ENCODE measurements at regions not wholly inside any gene's neighbourhood (a gene's known extent, or its start where the extent isn't known, plus 50 kb on each side); places are given as distances from the start of the nearest gene placed in this dataset.
"Not testable (repeated sequence)": the region's sequence is repeated elsewhere in the genome, so short reads cannot be mapped to it uniquely, and the experiment has no call there.

DNA sequence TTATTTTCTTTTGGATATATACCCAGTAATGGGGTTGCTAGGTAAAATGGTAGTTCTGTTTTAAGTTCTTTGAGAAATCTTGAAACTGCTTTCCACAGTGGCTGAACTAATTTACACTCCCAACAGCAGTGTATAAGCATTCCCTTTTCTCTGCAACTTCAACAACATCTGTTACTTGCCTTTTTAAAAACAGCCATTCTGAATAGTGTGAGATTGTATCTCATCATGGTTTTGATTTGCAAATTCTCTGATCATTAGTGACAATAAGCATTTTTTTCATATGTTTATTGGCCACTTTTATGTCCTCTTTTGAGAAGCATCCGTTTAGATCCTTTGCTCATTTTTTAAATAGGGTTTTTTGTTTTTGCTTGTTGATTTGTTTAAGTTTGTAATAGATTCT lies 291.3 kb upstream of the COL3A1 start:
- no peaks in the 10 kb centered on the region for H3K4me1 Mint-ChIP-seq
- DNase-seq (no peak), ATAC-seq (no peak)
- CTCF ChIA-PET = no interaction called here
- no peak overlapping the region for H3K4me3 Mint-ChIP-seq
- no peaks in the 10 kb centered on the region for H3K27me3 Mint-ChIP-seq
- no peaks in the 10 kb centered on the region for H3K36me3 Mint-ChIP-seq
- H3K27ac Mint-ChIP-seq = no peak overlapping the region
- peaks cover 6% of the 10 kb centered on the region for H3K9me3 Mint-ChIP-seq (ENCODE audit: low read depth)

DNA sequence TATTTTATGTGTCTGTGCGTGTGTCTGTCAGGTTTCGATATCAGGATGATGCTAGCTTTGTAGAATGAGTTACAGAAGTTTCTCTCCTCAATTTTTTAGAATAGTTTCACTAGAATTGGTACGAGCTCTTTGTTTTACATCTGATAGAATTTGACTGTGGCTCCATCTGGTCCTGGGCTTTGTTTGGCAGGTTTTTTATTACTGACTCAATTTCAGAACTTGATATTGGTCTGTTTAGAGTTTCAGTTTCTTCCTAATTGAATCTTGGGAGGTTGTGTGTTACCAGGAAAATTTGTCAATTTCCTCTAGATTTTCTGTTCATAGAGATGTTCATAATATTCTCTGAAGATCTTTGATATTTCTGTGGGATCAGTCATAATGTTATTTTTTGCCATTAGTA lies 289.4 kb upstream of the COL3A1 start:
- CTCF ChIA-PET = no interaction called here
- Mint-ChIP-seq H3K27me3 (no peaks in the 10 kb centered on the region), H3K36me3 (no peaks in the 10 kb centered on the region), H3K9me3 (ENCODE audit: low read depth) (peaks cover 6% of the 10 kb centered on the region), H3K4me1 (no peaks in the 10 kb centered on the region), H3K4me3 (no peak overlapping the region), H3K27ac (no peak overlapping the region)
- DNase-seq (no peak), ATAC-seq (no peak)

DNA sequence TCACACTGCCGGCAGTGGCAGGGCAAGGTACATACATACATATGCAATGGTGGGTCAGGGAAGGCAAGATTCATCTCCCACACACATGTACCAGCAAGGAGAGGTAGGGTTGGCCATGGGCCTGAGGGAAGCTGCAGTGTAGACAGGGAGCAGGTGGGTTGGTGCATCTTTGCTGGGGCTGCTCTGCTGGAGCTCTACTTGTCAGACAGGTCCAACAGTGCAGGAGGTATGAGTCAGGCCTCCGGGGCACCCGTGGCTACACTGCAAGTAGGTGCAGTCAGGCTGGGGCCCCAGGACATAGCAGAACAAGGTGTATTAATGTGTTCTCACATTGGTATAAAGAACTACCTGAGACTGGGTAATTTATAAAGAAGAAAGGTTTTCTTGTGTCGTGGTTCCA lies 281.1 kb upstream of the COL3A1 start:
- H3K36me3 Mint-ChIP-seq = no peaks in the 10 kb centered on the region
- H3K27ac Mint-ChIP-seq = no peak overlapping the region
- DNase-seq = no peak
- CTCF ChIA-PET = no interaction called here
- H3K27me3 Mint-ChIP-seq = no peaks in the 10 kb centered on the region
- H3K9me3 Mint-ChIP-seq (ENCODE audit: low read depth) = peaks cover 5% of the 10 kb centered on the region
- no peak for ATAC-seq
- H3K4me1 Mint-ChIP-seq = no peaks in the 10 kb centered on the region
- H3K4me3 Mint-ChIP-seq = no peak overlapping the region

DNA sequence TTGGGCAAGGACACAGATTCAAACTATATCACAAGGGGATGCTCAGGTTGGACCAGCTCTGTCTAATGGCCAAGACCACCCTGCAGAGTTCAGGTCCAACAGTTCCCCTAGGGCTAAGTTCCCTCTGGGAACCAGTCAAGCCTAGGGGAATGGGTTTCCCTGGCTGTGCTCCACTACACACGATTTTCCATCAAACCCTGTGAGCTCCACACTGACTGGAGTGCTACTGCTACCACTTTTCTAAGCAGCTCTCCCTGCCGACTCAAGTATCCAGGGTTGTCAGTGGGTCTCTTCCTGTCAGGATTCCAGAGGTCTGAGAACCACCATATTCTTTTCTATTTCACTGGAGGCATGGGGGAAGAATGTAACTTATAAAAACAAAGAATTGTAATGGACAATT lies 280.4 kb upstream of the COL3A1 start:
- no peak overlapping the region for H3K4me3 Mint-ChIP-seq
- H3K9me3 Mint-ChIP-seq (ENCODE audit: low read depth) = peaks cover 5% of the 10 kb centered on the region
- no peak overlapping the region for H3K27ac Mint-ChIP-seq
- H3K27me3 Mint-ChIP-seq = no peaks in the 10 kb centered on the region
- no peaks in the 10 kb centered on the region for H3K4me1 Mint-ChIP-seq
- DNase-seq (no peak), ATAC-seq (no peak)
- CTCF ChIA-PET = no interaction called here
- H3K36me3 Mint-ChIP-seq = no peaks in the 10 kb centered on the region

DNA sequence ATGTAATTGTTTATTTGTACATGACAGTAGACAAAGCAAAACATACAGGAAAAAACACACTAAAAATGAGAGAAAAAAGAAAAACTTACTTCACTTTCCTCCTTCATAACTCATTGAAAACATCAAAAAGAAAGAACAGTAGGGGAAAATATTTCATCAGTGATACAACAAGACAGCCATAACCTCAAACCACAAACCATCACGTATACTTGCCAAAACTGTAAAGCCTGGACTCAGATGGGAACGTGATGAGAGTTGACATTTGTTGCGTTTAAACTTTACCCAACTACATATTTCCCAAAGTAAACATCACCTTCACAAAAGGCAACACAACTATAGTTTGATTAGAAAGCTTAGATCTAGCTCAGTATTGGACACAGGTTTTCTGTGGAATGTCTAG lies 278.2 kb upstream of the COL3A1 start:
- no peaks in the 10 kb centered on the region for H3K27me3 Mint-ChIP-seq
- peaks cover 5% of the 10 kb centered on the region for H3K9me3 Mint-ChIP-seq (ENCODE audit: low read depth)
- CTCF ChIA-PET = no interaction called here
- DNase-seq = no peak
- H3K36me3 Mint-ChIP-seq = no peaks in the 10 kb centered on the region
- no peak for ATAC-seq
- no peak overlapping the region for H3K27ac Mint-ChIP-seq
- H3K4me3 Mint-ChIP-seq = no peak overlapping the region
- H3K4me1 Mint-ChIP-seq = no peaks in the 10 kb centered on the region

DNA sequence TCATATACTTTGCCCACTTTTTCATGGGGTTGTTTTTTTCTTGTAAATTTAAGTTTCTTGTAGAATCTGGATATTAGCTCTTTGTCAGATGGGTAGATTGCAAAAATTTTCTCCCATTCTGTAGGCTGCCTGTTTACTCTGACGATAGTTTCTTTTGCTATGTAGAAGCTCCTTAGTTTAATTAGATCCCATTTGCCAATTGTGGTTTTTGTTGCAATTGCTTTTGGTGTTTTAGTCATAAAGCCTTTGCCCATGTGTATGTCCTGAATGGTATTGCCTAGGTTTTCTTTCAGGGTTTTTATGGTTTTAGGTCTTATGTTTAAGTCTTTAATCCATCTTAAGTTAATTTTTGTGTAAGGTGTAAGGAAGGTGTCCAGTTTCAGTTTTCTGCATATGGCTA lies 276.0 kb upstream of the COL3A1 start:
- H3K27me3 Mint-ChIP-seq; H3K36me3 Mint-ChIP-seq; H3K9me3 Mint-ChIP-seq (ENCODE audit: low read depth); CTCF ChIA-PET; H3K27ac Mint-ChIP-seq; DNase-seq; H3K4me3 Mint-ChIP-seq; H3K4me1 Mint-ChIP-seq; ATAC-seq: not testable (repeated sequence)

DNA sequence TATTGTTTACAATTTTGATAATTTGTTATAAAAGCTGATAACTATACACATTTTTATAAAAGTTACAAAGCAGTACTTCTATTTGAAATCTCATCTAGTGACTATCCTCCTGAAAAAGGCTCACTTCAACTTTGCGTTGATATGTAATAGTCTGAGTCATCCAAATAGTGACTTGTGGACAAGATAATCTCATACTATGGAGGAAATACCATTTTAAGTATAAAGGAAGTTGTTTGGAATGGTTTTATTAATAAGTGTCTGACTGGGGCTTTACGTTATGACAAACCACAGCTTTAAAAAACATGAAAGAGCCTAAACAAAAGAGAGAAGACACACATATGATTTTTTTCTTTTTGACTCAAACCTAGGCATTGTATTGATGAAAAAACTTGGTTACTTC lies 272.3 kb upstream of the COL3A1 start:
- Mint-ChIP-seq H3K4me3 (no peak overlapping the region), H3K27ac (no peak overlapping the region), H3K9me3 (ENCODE audit: low read depth) (peaks cover 6% of the 10 kb centered on the region), H3K4me1 (no peaks in the 10 kb centered on the region), H3K36me3 (no peaks in the 10 kb centered on the region), H3K27me3 (no peaks in the 10 kb centered on the region)
- no peak for DNase-seq
- CTCF ChIA-PET = no interaction called here
- no peak for ATAC-seq

DNA sequence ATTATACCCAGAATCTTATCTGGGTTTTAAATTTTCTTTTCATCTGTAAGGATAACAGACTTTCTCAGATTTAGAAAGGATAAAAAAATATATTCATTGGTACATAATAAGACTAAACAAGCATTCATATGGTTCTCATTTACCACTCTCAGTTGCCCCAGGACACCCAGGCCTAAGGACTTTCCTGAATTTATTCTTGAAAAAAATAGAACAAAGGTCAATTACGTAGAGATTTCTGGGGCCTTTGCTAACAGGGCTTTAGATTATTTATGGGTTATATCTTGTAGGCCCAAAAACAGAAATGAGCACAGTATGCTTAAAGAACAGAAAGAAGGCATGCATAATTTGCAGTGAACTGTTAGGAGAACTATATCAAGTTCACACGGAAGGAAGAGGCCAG lies 269.0 kb upstream of the COL3A1 start:
- Mint-ChIP-seq H3K9me3 (ENCODE audit: low read depth) (peaks cover 5% of the 10 kb centered on the region), H3K27me3 (no peaks in the 10 kb centered on the region), H3K27ac (no peak overlapping the region), H3K36me3 (no peaks in the 10 kb centered on the region), H3K4me1 (no peaks in the 10 kb centered on the region), H3K4me3 (no peak overlapping the region)
- CTCF ChIA-PET = no interaction called here
- no peak for ATAC-seq
- no peak for DNase-seq

DNA sequence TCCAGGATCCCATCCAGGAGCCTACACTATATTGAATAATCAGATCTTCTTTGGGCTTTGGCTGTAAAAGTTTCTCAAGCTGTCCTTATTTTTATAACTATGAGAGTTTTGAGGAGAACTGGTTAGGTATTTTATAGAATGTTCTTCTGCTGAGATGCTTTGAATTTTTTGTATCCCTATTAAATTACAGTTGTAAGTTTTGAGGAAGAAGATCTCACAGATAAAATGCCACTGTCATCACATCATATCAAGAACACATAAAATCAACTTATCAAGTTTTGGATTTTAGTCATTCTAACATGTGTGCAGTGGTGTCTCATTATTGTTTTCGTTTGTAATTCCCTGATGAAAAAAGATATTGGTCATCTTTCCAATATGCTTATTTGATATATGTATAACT lies 260.2 kb upstream of the COL3A1 start:
- DNase-seq (no peak), ATAC-seq (no peak)
- Mint-ChIP-seq H3K36me3 (no peaks in the 10 kb centered on the region), H3K27me3 (no peaks in the 10 kb centered on the region), H3K27ac (no peak overlapping the region), H3K9me3 (ENCODE audit: low read depth) (peaks cover 2% of the 10 kb centered on the region), H3K4me3 (no peak overlapping the region), H3K4me1 (no peaks in the 10 kb centered on the region)
- CTCF ChIA-PET = no interaction called here

DNA sequence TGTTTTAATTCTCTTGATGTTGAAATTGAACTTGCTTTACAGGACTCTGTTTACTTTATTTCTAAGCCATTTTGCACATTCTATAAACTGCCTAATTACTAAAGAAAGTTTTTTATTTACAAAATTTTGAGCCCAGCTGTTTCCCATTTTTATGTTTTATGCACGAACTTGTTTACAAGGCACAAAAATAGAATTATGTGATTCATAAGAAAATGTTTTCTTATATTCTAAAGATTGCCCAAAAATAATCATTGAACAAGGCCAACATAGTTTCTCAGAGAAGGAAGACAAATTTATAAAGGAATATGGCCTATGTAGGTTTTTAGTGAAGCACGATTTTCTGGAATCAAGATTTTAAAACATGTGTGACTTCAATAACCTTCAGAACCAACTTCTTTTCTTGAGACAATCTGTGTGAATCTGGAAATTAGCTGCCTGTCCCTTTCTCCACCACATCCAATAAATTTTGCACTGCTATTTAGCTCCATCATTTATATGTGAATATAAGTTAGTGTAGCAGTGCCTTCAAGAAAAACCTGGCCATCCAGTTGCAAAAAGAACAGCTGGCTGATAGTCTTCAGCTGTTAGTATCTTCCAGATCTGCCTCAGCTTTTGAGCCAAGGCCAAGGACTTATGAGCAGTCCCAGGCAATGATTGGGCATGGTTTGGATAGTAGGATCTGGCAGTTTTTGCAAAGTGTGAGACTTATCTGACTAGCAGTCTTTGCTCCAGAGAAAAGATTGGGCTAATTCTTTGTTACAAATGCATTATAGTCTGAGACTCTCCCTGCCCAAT lies 253.2 kb upstream of the COL3A1 start:
- Mint-ChIP-seq H3K4me3 (no peak overlapping the region), H3K27me3 (no peaks in the 10 kb centered on the region), H3K36me3 (no peaks in the 10 kb centered on the region), H3K4me1 (no peaks in the 10 kb centered on the region), H3K9me3 (ENCODE audit: low read depth) (peaks cover 4% of the 10 kb centered on the region), H3K27ac (no peak overlapping the region)
- ATAC-seq (no peak), DNase-seq (no peak)
- CTCF ChIA-PET = no interaction called here

DNA sequence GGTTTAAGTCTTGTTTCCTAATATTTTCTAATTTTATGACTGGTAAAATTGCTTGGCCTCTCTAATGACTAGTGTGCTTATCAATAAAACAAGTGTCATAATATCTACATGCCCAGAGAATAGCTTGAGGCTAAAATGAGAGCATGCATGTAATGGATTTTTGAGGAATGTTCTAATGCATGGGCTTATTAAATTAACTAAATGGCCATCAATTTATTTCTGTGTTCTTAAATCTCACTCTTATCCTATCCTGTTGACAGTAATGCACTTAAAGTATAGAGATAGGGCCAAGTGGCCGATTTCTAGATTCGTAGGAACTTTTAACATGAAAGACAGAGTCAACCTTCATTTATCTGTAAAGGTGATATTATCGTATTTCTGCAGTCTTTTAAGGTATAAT lies 252.4 kb upstream of the COL3A1 start:
- Mint-ChIP-seq H3K36me3 (no peaks in the 10 kb centered on the region), H3K27me3 (no peaks in the 10 kb centered on the region), H3K27ac (no peak overlapping the region), H3K9me3 (ENCODE audit: low read depth) (peaks cover 4% of the 10 kb centered on the region), H3K4me1 (no peaks in the 10 kb centered on the region), H3K4me3 (no peak overlapping the region)
- ATAC-seq (no peak), DNase-seq (no peak)
- CTCF ChIA-PET = no interaction called here

DNA sequence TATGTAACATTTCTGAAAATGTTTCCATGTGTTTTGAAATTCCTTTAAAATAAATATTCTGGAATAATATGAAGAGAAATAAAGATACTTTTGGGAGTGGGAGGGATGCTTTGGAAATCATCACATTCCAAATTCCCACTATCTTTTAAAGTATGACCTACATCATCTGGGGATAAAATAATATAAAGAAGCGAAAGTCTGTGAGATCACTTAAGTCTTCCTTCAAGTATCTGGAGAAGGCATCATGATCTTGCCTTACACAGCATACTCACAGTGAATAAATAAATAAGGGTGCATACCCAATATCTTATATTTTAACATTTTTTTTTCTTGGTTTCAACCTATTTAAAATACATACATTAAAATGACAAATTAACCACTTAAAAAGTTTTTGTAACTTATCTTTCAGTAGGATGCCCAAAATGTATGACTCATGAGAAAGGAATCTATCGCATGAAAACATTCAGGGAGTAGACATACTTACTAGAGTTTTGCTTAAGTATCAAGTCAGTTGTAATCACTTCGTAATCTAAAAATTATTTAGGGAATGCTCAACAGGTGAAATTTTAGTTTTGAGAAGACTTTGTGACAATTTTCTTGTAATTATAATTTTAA lies 248.3 kb upstream of the COL3A1 start:
- no peak overlapping the region for H3K27ac Mint-ChIP-seq
- DNase-seq = no peak
- H3K36me3 Mint-ChIP-seq = no peaks in the 10 kb centered on the region
- H3K9me3 Mint-ChIP-seq (ENCODE audit: low read depth) = peaks cover 4% of the 10 kb centered on the region
- CTCF ChIA-PET = no interaction called here
- no peak overlapping the region for H3K4me3 Mint-ChIP-seq
- no peaks in the 10 kb centered on the region for H3K4me1 Mint-ChIP-seq
- ATAC-seq = no peak
- H3K27me3 Mint-ChIP-seq = no peaks in the 10 kb centered on the region

DNA sequence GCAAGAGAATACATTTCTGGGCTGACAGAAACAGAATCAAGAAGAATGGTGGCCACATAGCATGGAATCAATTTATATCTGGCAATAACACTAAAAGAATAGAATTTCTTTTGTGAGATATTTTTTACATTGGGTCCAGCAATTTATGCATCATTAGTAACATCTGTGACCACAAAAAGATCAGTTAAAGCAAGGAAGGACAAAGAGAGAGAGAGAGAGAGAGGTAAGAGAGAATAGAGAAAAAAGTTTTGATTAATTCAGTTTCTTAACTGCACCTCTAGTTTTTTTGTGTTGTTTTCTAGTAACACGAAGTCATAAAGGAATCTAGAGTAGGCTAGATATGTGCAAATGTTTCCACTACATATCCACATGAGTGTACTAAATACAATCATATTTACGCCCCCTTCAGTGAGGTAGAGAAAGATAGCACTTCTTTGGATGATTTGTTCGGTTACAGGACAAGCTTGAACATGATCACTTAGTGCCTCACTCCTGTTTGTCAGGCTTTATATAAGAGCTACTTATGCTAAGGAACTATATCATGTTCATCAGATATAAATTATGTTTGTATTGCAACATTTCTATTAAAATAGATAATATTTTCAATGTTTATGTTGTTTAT lies 247.4 kb upstream of the COL3A1 start:
- CTCF ChIA-PET = no interaction called here
- no peak for DNase-seq

DNA sequence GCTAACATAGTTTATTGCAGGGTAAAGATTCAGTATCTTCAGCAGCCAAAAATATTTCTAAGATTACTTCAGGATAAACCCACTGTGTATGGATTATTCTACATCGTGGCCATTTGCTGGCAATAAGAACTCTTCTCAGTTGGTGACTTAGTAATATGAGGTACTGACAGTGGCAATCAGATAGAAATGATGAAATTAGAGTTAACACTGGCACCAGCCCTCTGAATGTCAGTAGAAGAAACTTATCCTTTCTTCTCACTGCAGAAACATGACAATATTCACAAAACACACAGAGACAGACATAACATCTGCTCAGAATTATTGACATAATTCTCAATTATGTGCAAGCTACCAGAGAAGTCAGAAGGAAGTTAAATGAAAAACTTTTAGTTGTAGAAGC lies 246.3 kb upstream of the COL3A1 start:
- ATAC-seq (no peak), DNase-seq (no peak)
- Mint-ChIP-seq H3K27ac (no peak overlapping the region), H3K27me3 (no peaks in the 10 kb centered on the region), H3K9me3 (ENCODE audit: low read depth) (peaks cover 2% of the 10 kb centered on the region), H3K36me3 (no peaks in the 10 kb centered on the region), H3K4me3 (no peak overlapping the region), H3K4me1 (no peaks in the 10 kb centered on the region)
- CTCF ChIA-PET = no interaction called here

More for the DNA sequence above, 247.4 kb upstream of the COL3A1 start:
- Mint-ChIP-seq H3K4me1 (no peaks in the 10 kb centered on the region), H3K9me3 (ENCODE audit: low read depth) (peaks cover 2% of the 10 kb centered on the region), H3K4me3 (no peak overlapping the region), H3K27ac (no peak overlapping the region), H3K36me3 (no peaks in the 10 kb centered on the region), H3K27me3 (no peaks in the 10 kb centered on the region)
- ATAC-seq = no peak
